H1 (cell line): ENCODE measurements at regions not wholly inside any gene's neighbourhood (a gene's known extent, or its start where the extent isn't known, plus 50 kb on each side); places are given as distances from the start of the nearest gene placed in this dataset.

Experiments
- CTCF ChIA-PET: fragments of 300-600 bp; sonication (Branson Sonifier 250); formaldehyde crosslinking; loops from one replicate; lab custom pipeline; 2021; ENCODE audit not compliant: partially characterized antibody; lab: Charles Lee
- POLR2A ChIA-PET: fragments of 300-600 bp; sonication (Branson Sonifier 250); formaldehyde crosslinking; loops from one replicate; lab custom pipeline; 2021; ENCODE audit warnings: inconsistent platforms; ENCODE audit not compliant: partially characterized antibody; lab: Charles Lee
- DNase-seq, 2 experiments: peaks; one replicate each; pipeline versions ENCODE4 v3.0.0 to v3.0.0-alpha.2; 2010 to 2022; ENCODE audit warnings: low spot score in 2 of 2, low read depth in 1 of 2, mixed read lengths in 1 of 2
- FAIRE-seq: peaks from 2 replicates; lab custom pipeline; 2011; peaks lifted over from hg19 to GRCh38; lab: Jason Lieb, UNC
- H2AFZ ChIP-seq: 2 replicates; pipeline ENCODE4 v1.8.1; 2012; ENCODE audit warnings: low read length, inconsistent platforms
- H2AK5ac ChIP-seq: 2 replicates; pipeline ENCODE4 v1.6.1; 2013; ENCODE audit warnings: low read depth, low read length
- H2BK120ac ChIP-seq: replicated peaks from 2 replicates; pipeline ENCODE3; 2013; ENCODE audit warnings: low read depth, low read length, inconsistent platforms
- H2BK12ac ChIP-seq: 2 replicates; pipeline ENCODE4 v1.6.1; 2013; ENCODE audit warnings: low read depth, low read length
- H2BK15ac ChIP-seq: 2 replicates; pipeline ENCODE4 v1.6.1; 2013; ENCODE audit warnings: low read length
- H2BK20ac ChIP-seq: 2 replicates; pipeline ENCODE4 v1.6.1; 2013; ENCODE audit warnings: low read length
- H2BK5ac ChIP-seq: 2 replicates; pipeline ENCODE4 v1.6.1; 2013; ENCODE audit warnings: low read depth, low read length
- H3K14ac ChIP-seq: 2 replicates; pipeline ENCODE4 v1.6.1; 2013; ENCODE audit warnings: inconsistent platforms; ENCODE audit not compliant: insufficient read length
- H3K18ac ChIP-seq: 2 replicates; pipeline ENCODE4 v1.6.1; 2013; ENCODE audit warnings: low read length; ENCODE audit errors: extremely low read depth
- H3K23ac ChIP-seq: 2 replicates; pipeline ENCODE4 v1.6.1; 2013; ENCODE audit warnings: inconsistent platforms; ENCODE audit not compliant: insufficient read length
- H3K23me2 ChIP-seq: 2 replicates; pipeline ENCODE4 v1.6.1; 2013; ENCODE audit warnings: low read depth, low read length
- H3K27ac ChIP-seq: 2 replicates; pipeline ENCODE4 v1.6.1; 2011; ENCODE audit warnings: low read depth, low read length, inconsistent platforms
- H3K27me3 ChIP-seq, 4 experiments: replicated peaks in 1 of 4; 1 replicate in 1 of 4; 2 replicates in 3 of 4; pipeline versions ENCODE4 v1.6.1 to v1.8.1; 2011 to 2013; ENCODE audit warnings: low read length in 3 of 4, mild to moderate bottlenecking in 3 of 4, inconsistent platforms in 2 of 4, mixed read lengths in 2 of 4, moderate library complexity in 1 of 4; ENCODE audit not compliant: control insufficient read depth in 3 of 4, insufficient read depth in 3 of 4; ENCODE audit errors: extremely low read depth in 1 of 4
- H3K36me3 ChIP-seq, 4 experiments: 2 replicates each; pipeline versions ENCODE4 v1.6.1 to v1.8.1; 2011 to 2013; ENCODE audit warnings: mild to moderate bottlenecking in 4 of 4, low read length in 3 of 4, moderate library complexity in 2 of 4, control low read depth in 1 of 4, inconsistent platforms in 1 of 4; ENCODE audit not compliant: insufficient read depth in 4 of 4, control insufficient read depth in 2 of 4
- H3K4ac ChIP-seq: replicated peaks from 2 replicates; pipeline ENCODE3; 2013; ENCODE audit warnings: low read length, low read depth, mixed read lengths, inconsistent platforms; ENCODE audit not compliant: insufficient read length
- H3K4me1 ChIP-seq, 4 experiments: replicated peaks in 1 of 4; 1 replicate in 1 of 4; 2 replicates in 3 of 4; pipeline versions ENCODE4 v1.6.1 to v1.8.1; 2011 to 2013; ENCODE audit warnings: low read length in 3 of 4, inconsistent platforms in 2 of 4, mixed read lengths in 1 of 4; ENCODE audit not compliant: insufficient read depth in 4 of 4, control insufficient read depth in 3 of 4
- H3K4me2 ChIP-seq, 2 experiments: 2 replicates each; pipeline versions ENCODE4 v1.6.1 to v1.8.1; 2011 to 2013; ENCODE audit warnings: low read depth in 2 of 2, low read length in 2 of 2, control low read depth in 1 of 2, inconsistent platforms in 1 of 2, mild to moderate bottlenecking in 1 of 2; ENCODE audit not compliant: insufficient read depth in 1 of 2
- H3K4me3 ChIP-seq, 4 experiments: fragments of 200-600, 300-600 bp in 1 of 4; sonication (generic), shearing (Covaris generic), sonication (Bioruptor Twin) in 1 of 4; 2 replicates each; pipeline versions ENCODE4 v1.5.1 to v1.8.1; 2011 to 2016; ENCODE audit warnings: low read length in 4 of 4, low read depth in 3 of 4, control low read depth in 2 of 4, inconsistent platforms in 2 of 4, mild to moderate bottlenecking in 2 of 4, mixed read lengths in 1 of 4, moderate library complexity in 1 of 4; ENCODE audit not compliant: insufficient read depth in 2 of 4; ENCODE audit errors: extremely low read depth in 1 of 4
- H3K56ac ChIP-seq: replicated peaks from 2 replicates; pipeline ENCODE3; 2013; ENCODE audit warnings: low read depth, mild to moderate bottlenecking, mixed read lengths, low read length, inconsistent platforms; ENCODE audit not compliant: insufficient read length
- H3K79me1 ChIP-seq: 2 replicates; pipeline ENCODE4 v1.6.1; 2013; ENCODE audit warnings: low read depth, low read length, control low read depth
- H3K79me2 ChIP-seq, 2 experiments: 2 replicates each; pipeline versions ENCODE4 v1.6.1 to v1.8.1; 2012 to 2013; ENCODE audit warnings: low read length in 2 of 2, mild to moderate bottlenecking in 2 of 2, inconsistent platforms in 1 of 2; ENCODE audit not compliant: insufficient read depth in 2 of 2, control insufficient read depth in 1 of 2
- H3K9ac ChIP-seq, 4 experiments: replicated peaks in 1 of 4; 1 replicate in 1 of 4; 2 replicates in 3 of 4; pipeline versions ENCODE4 v1.6.1 to v1.8.1; 2011 to 2013; ENCODE audit warnings: low read depth in 3 of 4, low read length in 3 of 4, control low read depth in 2 of 4, mild to moderate bottlenecking in 2 of 4, moderate library complexity in 2 of 4, inconsistent platforms in 1 of 4; ENCODE audit errors: extremely low read depth in 1 of 4
- H3K9me3 ChIP-seq, 2 experiments: 2 replicates each; pipeline versions ENCODE4 v1.6.1 to v1.8.1; 2012 to 2013; ENCODE audit warnings: mild to moderate bottlenecking in 2 of 2, moderate library complexity in 2 of 2, control low read depth in 1 of 2, inconsistent platforms in 1 of 2, low read depth in 1 of 2, low read length in 1 of 2, mixed read lengths in 1 of 2; ENCODE audit not compliant: insufficient read depth in 2 of 2
- H4K20me1 ChIP-seq, 2 experiments: replicated peaks in 1 of 2; 2 replicates each; pipeline versions ENCODE3 to v1.8.1; 2011 to 2013; ENCODE audit warnings: inconsistent platforms in 2 of 2, low read length in 2 of 2, mild to moderate bottlenecking in 1 of 2; ENCODE audit not compliant: insufficient read depth in 2 of 2, control insufficient read depth in 1 of 2
- H4K5ac ChIP-seq: 2 replicates; pipeline ENCODE4 v1.6.1; 2013; ENCODE audit warnings: low read length, low read depth, mixed read lengths, inconsistent platforms; ENCODE audit not compliant: insufficient read length
- H4K8ac ChIP-seq: 2 replicates; pipeline ENCODE4 v1.8.0; 2013; ENCODE audit warnings: mild to moderate bottlenecking, moderate library complexity, low read length, inconsistent platforms; ENCODE audit not compliant: insufficient read depth; ENCODE audit errors: extremely low read depth
- H4K91ac ChIP-seq: replicated peaks from 2 replicates; pipeline ENCODE3; 2013; ENCODE audit warnings: low read length, mixed read lengths, inconsistent platforms; ENCODE audit not compliant: insufficient read length
- CTBP2 ChIP-seq: IDR thresholded peaks from 2 replicates; pipeline ENCODE4 v1.7.0; 2011; ENCODE audit warnings: borderline replicate concordance, mild to moderate bottlenecking, moderate library complexity, mixed read lengths, low read length; ENCODE audit not compliant: insufficient read depth, insufficient read length
- WGBS, 2 experiments: shearing (Covaris generic) in 1 of 2; methylation state at CpG; one replicate each; pipeline versions ENCODE4 v1.1.6 to v1.1.7; 2013 to 2015; ENCODE audit warnings: low lambda C conversion rate in 2 of 2, mixed read lengths in 2 of 2, inconsistent platforms in 1 of 2, low coverage in 1 of 2, missing lambda C conversion rate in 1 of 2; ENCODE audit not compliant: insufficient replicate concordance in 2 of 2, insufficient coverage in 1 of 2, insufficient read length in 1 of 2; ENCODE audit errors: extremely low coverage in 1 of 2, missing lambda C conversion rate in 1 of 2; 5-methylcytosine and 5-hydroxymethylcytosine counted together

- Histone ChIP-seq H3K4me1 (peaks cover 0 to 10% (median 3%) of the 10 kb centered on the region in 4 experiments; a peak in 3 of 7 replicates), H3K79me2 (no peaks in the 10 kb centered on the region), H2BK15ac (no peak overlapping the region), H3K27me3 (peaks cover 0 to 3% (median 0%) of the 10 kb centered on the region in 4 experiments; a peak in 5 of 7 replicates), H3K79me1 (no peaks in the 10 kb centered on the region), H4K5ac (no peak overlapping the region), H3K4ac (no peak overlapping the region), H4K20me1 (no peaks in the 10 kb centered on the region), H3K36me3 (no peaks in the 10 kb centered on the region), H3K23ac (no peak overlapping the region), H3K18ac (no peak overlapping the region), H3K56ac (no peak overlapping the region), H3K27ac (no peak overlapping the region), H3K23me2 (no peaks in the 10 kb centered on the region), H4K91ac (no peak overlapping the region), H4K8ac (no peak overlapping the region), H3K4me3 (no peak overlapping the region), H3K9me3 (no peaks in the 10 kb centered on the region), H3K4me2 (no peak overlapping the region), H2BK5ac (no peak overlapping the region), H2BK120ac (no peak overlapping the region), H2BK12ac (peak overlapping the region; percentile 60; the same call in 1 of the 2 replicates), H2BK20ac (no peak overlapping the region; the same call in 1 of the 2 replicates), H2AK5ac (no peak overlapping the region), H3K9ac (no peak overlapping the region), H2AFZ (no peak overlapping the region), H3K14ac (no peak overlapping the region)
- FAIRE-seq (no peak), DNase-seq (peak in 1 of 2 experiments; percentile 11)
- 95% methylated on average over 5 of the region's 6 CpGs; no CpG with 5 or more reads in 1 of the 2 experiments for WGBS, 2 experiments
- POLR2A ChIA-PET = no interaction called here
- CTCF ChIA-PET = no interaction called here
- no peak for TF ChIP-seq CTBP2
Observed at GRCh38 chr22:48378673-48379072, 1449.0 kb downstream of the BRD1 start.
